ENCODE measurements at regions not wholly inside any gene's neighbourhood (a gene's known extent, or its start where the extent isn't known, plus 50 kb on each side); places are given as distances from the start of the nearest gene placed in this dataset.
"Not testable (repeated sequence)": the region's sequence is repeated elsewhere in the genome, so short reads cannot be mapped to it uniquely, and the experiment has no call there.

DNA sequence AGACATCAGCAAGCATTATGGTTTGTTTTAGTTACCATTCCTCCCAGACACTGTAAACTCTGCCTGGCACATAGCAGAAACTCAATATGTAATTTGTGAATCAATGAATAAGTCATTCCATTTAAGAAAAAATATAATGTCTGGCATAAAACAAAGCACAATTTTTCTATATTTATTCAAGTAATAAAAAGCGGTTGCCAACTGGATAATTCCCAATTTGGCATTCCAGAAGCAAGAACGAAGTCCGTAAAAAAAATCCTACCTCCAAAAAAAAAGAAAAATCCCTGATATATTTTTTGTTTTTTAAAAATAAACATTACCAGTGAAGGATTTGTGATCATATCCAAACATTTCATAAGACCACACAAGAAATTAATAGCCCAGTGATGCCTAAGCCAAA, 351.3 kb upstream of the LRRTM4 start:
- no peak for DNase-seq (ENCODE audit: low spot score)
- no peaks in the 10 kb centered on the region for H3K9me3 ChIP-seq (ENCODE audit: control insufficient read depth in 4 of 4, low read length in 3 of 4)
- no peaks in the 10 kb centered on the region for H3K36me3 ChIP-seq (ENCODE audit: control insufficient read depth in 4 of 4, insufficient read depth in 3 of 4, low read depth in 1 of 4, low read length in 3 of 4)
- TF ChIP-seq GABPA (IDR thresholded peaks at IDR 0.05 in 1 of 2, conservative IDR thresholded peaks at IDR 0.05 in 1 of 2) = no peak
- TF ChIP-seq RXRA (IDR thresholded peaks at IDR 0.05) = no peak
- no peak for TF ChIP-seq HNF4G (IDR thresholded peaks at IDR 0.05)
- TF ChIP-seq, protein P1, sequence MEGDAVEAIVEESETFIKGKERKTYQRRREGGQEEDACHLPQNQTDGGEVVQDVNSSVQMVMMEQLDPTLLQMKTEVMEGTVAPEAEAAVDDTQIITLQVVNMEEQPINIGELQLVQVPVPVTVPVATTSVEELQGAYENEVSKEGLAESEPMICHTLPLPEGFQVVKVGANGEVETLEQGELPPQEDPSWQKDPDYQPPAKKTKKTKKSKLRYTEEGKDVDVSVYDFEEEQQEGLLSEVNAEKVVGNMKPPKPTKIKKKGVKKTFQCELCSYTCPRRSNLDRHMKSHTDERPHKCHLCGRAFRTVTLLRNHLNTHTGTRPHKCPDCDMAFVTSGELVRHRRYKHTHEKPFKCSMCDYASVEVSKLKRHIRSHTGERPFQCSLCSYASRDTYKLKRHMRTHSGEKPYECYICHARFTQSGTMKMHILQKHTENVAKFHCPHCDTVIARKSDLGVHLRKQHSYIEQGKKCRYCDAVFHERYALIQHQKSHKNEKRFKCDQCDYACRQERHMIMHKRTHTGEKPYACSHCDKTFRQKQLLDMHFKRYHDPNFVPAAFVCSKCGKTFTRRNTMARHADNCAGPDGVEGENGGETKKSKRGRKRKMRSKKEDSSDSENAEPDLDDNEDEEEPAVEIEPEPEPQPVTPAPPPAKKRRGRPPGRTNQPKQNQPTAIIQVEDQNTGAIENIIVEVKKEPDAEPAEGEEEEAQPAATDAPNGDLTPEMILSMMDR (IDR thresholded peaks at IDR 0.05; ENCODE audit: low read depth, low read length, missing input control) = no peak
- TF ChIP-seq JUND (IDR thresholded peaks at IDR 0.05) = no peak
- TF ChIP-seq FOXA1 (IDR thresholded peaks at IDR 0.05) = no peak
- TF ChIP-seq RAD21 (IDR thresholded peaks at IDR 0.05) = no peak
- no peak for TF ChIP-seq HNF4A (conservative IDR thresholded peaks at IDR 0.05)
- no peaks in the 10 kb centered on the region for H3K27me3 ChIP-seq (ENCODE audit: control insufficient read depth in 4 of 4, insufficient read depth in 4 of 4, low read length in 3 of 4)
- no peak overlapping the region for H3K27ac ChIP-seq (ENCODE audit: low read depth in 1 of 2, low read length in 2 of 2)
- H3K4me1 ChIP-seq (ENCODE audit: control insufficient read depth in 4 of 4, insufficient read depth in 4 of 4, low read length in 3 of 4) = no peaks in the 10 kb centered on the region
- no peak overlapping the region for H3K9ac ChIP-seq (ENCODE audit: low read depth in 1 of 2, low read length in 2 of 2)
- no peak overlapping the region for H3K4me3 ChIP-seq (ENCODE audit: low read depth in 1 of 3, low read length in 3 of 3)
- 83% methylated on average over 3 of the region's 3 CpGs for WGBS

DNA sequence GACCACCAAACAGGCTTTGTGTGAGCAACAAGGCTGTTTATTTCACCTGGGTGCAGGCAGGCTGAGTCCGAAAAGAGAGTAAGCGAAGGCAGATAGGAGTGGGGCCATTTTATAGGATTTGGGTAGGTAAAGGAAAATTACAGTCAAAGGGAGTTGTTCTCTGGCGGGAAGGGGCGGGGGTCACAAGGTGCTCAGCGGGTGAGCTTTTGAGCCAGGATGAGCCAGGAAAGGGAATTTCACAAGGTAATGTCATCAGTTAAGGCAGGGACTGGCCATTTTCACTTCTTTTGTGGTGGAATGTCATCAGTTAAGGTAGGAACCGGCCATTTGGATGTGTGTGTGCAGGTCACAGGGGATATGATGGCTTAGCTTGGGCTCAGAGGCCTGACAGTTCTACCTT, 378.0 kb upstream of the LRRTM4 start:
- H3K9me3 ChIP-seq (ENCODE audit: control insufficient read depth in 4 of 4, low read length in 3 of 4); H3K4me1 ChIP-seq (ENCODE audit: control insufficient read depth in 4 of 4, insufficient read depth in 4 of 4, low read length in 3 of 4); H3K36me3 ChIP-seq (ENCODE audit: control insufficient read depth in 4 of 4, insufficient read depth in 3 of 4, low read depth in 1 of 4, low read length in 3 of 4); H3K9ac ChIP-seq (ENCODE audit: low read depth in 1 of 2, low read length in 2 of 2); H3K27me3 ChIP-seq (ENCODE audit: control insufficient read depth in 4 of 4, insufficient read depth in 4 of 4, low read length in 3 of 4); DNase-seq (ENCODE audit: low spot score); H3K4me3 ChIP-seq (ENCODE audit: low read depth in 1 of 3, low read length in 3 of 3); H3K27ac ChIP-seq (ENCODE audit: low read depth in 1 of 2, low read length in 2 of 2): not testable (repeated sequence)
- WGBS = 82% methylated on average over 6 of the region's 6 CpGs

DNA sequence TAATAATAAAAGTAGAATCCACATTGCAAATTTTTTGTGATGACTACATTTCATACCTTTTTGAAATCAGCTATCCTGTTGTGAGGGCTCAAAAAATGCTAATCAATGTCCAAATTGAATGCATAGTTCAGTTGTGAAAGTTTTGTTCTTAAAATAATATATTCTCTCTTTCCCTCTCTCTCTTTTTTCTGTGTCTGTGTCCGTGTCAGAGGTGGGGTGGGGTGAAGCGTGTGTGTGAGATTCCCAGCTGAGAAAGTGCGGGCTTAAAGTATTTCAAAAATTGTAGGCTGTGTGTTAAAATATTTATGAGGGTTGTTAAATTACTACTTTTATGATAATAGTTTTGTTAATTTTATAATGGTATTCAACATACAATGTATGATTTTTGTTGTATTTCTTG, 388.0 kb upstream of the LRRTM4 start:
- no peaks in the 10 kb centered on the region for H3K4me1 ChIP-seq (ENCODE audit: control insufficient read depth in 4 of 4, insufficient read depth in 4 of 4, low read length in 3 of 4)
- H3K27ac ChIP-seq (ENCODE audit: low read depth in 1 of 2, low read length in 2 of 2) = no peak overlapping the region
- H3K27me3 ChIP-seq (ENCODE audit: control insufficient read depth in 4 of 4, insufficient read depth in 4 of 4, low read length in 3 of 4) = no peaks in the 10 kb centered on the region
- no peak overlapping the region for H3K9ac ChIP-seq (ENCODE audit: low read depth in 1 of 2, low read length in 2 of 2)
- H3K36me3 ChIP-seq (ENCODE audit: control insufficient read depth in 4 of 4, insufficient read depth in 3 of 4, low read depth in 1 of 4, low read length in 3 of 4) = no peaks in the 10 kb centered on the region
- 77% methylated on average over 3 of the region's 3 CpGs for WGBS
- DNase-seq (ENCODE audit: low spot score) = no peak
- no peak overlapping the region for H3K4me3 ChIP-seq (ENCODE audit: low read depth in 1 of 3, low read length in 3 of 3)
- TF ChIP-seq JUND (IDR thresholded peaks at IDR 0.05) (no peak), HNF4A (conservative IDR thresholded peaks at IDR 0.05) (no peak), HNF4G (IDR thresholded peaks at IDR 0.05) (no peak)
- H3K9me3 ChIP-seq (ENCODE audit: control insufficient read depth in 4 of 4, low read length in 3 of 4) = no peaks in the 10 kb centered on the region

DNA sequence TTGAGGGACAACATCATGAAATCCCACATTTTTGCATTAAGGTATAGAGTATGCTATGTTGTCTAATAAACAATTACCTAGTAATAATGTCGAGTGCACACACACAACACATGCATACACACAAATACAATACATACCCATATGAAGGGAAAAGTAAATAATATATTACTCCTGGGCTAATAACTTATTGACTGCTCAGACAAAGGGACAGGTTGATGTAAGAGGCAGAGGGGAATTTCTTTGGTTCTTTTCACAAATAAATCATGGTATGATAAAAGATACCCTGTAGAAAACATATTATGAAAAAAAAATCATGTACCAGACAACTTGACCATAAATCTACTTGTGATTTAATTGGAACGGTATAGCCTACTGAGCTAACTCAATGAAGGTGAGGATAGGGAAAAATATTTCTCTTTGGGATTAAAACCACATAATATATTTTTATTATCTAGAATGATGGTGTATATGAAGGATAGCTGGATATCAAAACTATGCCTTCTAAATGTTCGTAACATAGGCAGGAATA, 398.7 kb upstream of the LRRTM4 start:
- no peak overlapping the region for H3K27ac ChIP-seq (ENCODE audit: low read depth in 1 of 2, low read length in 2 of 2)
- TF ChIP-seq, protein P2, sequence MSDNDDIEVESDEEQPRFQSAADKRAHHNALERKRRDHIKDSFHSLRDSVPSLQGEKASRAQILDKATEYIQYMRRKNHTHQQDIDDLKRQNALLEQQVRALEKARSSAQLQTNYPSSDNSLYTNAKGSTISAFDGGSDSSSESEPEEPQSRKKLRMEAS (IDR thresholded peaks at IDR 0.05) = no peak
- TF ChIP-seq HNF4A (conservative IDR thresholded peaks at IDR 0.05) = no peak
- no peak for TF ChIP-seq EGR1 (IDR thresholded peaks at IDR 0.05; ENCODE audit: low read depth in 2 of 2)
- TF ChIP-seq FOXA1 (IDR thresholded peaks at IDR 0.05) = no peak
- TF ChIP-seq SP1 (IDR thresholded peaks at IDR 0.05) = no peak
- TF ChIP-seq FOXA2 (IDR thresholded peaks at IDR 0.05) = no peak
- TF ChIP-seq, protein P3, sequence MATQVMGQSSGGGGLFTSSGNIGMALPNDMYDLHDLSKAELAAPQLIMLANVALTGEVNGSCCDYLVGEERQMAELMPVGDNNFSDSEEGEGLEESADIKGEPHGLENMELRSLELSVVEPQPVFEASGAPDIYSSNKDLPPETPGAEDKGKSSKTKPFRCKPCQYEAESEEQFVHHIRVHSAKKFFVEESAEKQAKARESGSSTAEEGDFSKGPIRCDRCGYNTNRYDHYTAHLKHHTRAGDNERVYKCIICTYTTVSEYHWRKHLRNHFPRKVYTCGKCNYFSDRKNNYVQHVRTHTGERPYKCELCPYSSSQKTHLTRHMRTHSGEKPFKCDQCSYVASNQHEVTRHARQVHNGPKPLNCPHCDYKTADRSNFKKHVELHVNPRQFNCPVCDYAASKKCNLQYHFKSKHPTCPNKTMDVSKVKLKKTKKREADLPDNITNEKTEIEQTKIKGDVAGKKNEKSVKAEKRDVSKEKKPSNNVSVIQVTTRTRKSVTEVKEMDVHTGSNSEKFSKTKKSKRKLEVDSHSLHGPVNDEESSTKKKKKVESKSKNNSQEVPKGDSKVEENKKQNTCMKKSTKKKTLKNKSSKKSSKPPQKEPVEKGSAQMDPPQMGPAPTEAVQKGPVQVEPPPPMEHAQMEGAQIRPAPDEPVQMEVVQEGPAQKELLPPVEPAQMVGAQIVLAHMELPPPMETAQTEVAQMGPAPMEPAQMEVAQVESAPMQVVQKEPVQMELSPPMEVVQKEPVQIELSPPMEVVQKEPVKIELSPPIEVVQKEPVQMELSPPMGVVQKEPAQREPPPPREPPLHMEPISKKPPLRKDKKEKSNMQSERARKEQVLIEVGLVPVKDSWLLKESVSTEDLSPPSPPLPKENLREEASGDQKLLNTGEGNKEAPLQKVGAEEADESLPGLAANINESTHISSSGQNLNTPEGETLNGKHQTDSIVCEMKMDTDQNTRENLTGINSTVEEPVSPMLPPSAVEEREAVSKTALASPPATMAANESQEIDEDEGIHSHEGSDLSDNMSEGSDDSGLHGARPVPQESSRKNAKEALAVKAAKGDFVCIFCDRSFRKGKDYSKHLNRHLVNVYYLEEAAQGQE (IDR thresholded peaks at IDR 0.05) = no peak
- 68% methylated on average over 3 of the region's 3 CpGs for WGBS
- no peaks in the 10 kb centered on the region for H3K9me3 ChIP-seq (ENCODE audit: control insufficient read depth in 4 of 4, low read length in 3 of 4)
- DNase-seq (ENCODE audit: low spot score) = no peak
- H3K27me3 ChIP-seq (ENCODE audit: control insufficient read depth in 4 of 4, insufficient read depth in 4 of 4, low read length in 3 of 4) = no peaks in the 10 kb centered on the region
- H3K36me3 ChIP-seq (ENCODE audit: control insufficient read depth in 4 of 4, insufficient read depth in 3 of 4, low read depth in 1 of 4, low read length in 3 of 4) = no peaks in the 10 kb centered on the region
- H3K4me3 ChIP-seq (ENCODE audit: low read depth in 1 of 3, low read length in 3 of 3) = no peak overlapping the region
- no peak overlapping the region for H3K9ac ChIP-seq (ENCODE audit: low read depth in 1 of 2, low read length in 2 of 2)
- H3K4me1 ChIP-seq (ENCODE audit: control insufficient read depth in 4 of 4, insufficient read depth in 4 of 4, low read length in 3 of 4) = no peaks in the 10 kb centered on the region
